Duodenal mucosa (tissue), 2 donors: ENCODE measurements at regions not wholly inside any gene's neighbourhood (a gene's known extent, or its start where the extent isn't known, plus 50 kb on each side); places are given as distances from the start of the nearest gene placed in this dataset.

Experiments
- H3K27ac ChIP-seq: one replicate; pipeline ENCODE4 v1.7.0; 2013; ENCODE audit warnings: low read depth, low read length
- H3K27me3 ChIP-seq, 2 donors: one replicate each; pipeline ENCODE4 v1.7.0; 2013; ENCODE audit warnings: low read length in 2 of 2, control low read depth in 1 of 2; ENCODE audit not compliant: insufficient read depth in 2 of 2, control insufficient read depth in 1 of 2
- H3K36me3 ChIP-seq, 2 donors: one replicate each; pipeline ENCODE4 v1.7.0; 2013; ENCODE audit warnings: low read length in 2 of 2, control low read depth in 1 of 2; ENCODE audit not compliant: insufficient read depth in 2 of 2, control insufficient read depth in 1 of 2
- H3K4me1 ChIP-seq, 2 donors: one replicate each; pipeline ENCODE4 v1.7.0; 2013; ENCODE audit warnings: low read length in 2 of 2, control low read depth in 1 of 2; ENCODE audit not compliant: insufficient read depth in 2 of 2, control insufficient read depth in 1 of 2
- H3K4me3 ChIP-seq, 2 donors: one replicate each; pipeline ENCODE4 v1.7.0; 2013; ENCODE audit warnings: low read length in 2 of 2, low read depth in 1 of 2
- H3K9ac ChIP-seq, 2 donors: one replicate each; pipeline ENCODE4 v1.7.0; 2013; ENCODE audit warnings: low read length in 2 of 2, low read depth in 1 of 2
- H3K9me3 ChIP-seq, 2 donors: one replicate each; pipeline ENCODE4 v1.7.0; 2013; ENCODE audit warnings: low read length in 2 of 2, control low read depth in 1 of 2; ENCODE audit not compliant: control insufficient read depth in 1 of 2

- Histone ChIP-seq H3K9ac (no peak overlapping the region), H3K4me3 (no peak overlapping the region), H3K4me1 (no peaks in the 10 kb centered on the region), H3K27ac (no peak overlapping the region), H3K9me3 (peaks cover 5 to 9% of the 10 kb centered on the region in 2 donors), H3K36me3 (no peaks in the 10 kb centered on the region), H3K27me3 (no peaks in the 10 kb centered on the region)
Observed at GRCh38 chr7:4550117-4550516, 132.0 kb upstream of the FOXK1 start.

- Histone ChIP-seq H3K9me3 (peaks cover 5 to 9% of the 10 kb centered on the region in 2 donors), H3K9ac (no peak overlapping the region), H3K27ac (no peak overlapping the region), H3K4me3 (no peak overlapping the region), H3K4me1 (no peaks in the 10 kb centered on the region), H3K27me3 (no peaks in the 10 kb centered on the region), H3K36me3 (no peaks in the 10 kb centered on the region)
Observed at GRCh38 chr7:4552985-4553384, 129.1 kb upstream of the FOXK1 start.

DNA sequence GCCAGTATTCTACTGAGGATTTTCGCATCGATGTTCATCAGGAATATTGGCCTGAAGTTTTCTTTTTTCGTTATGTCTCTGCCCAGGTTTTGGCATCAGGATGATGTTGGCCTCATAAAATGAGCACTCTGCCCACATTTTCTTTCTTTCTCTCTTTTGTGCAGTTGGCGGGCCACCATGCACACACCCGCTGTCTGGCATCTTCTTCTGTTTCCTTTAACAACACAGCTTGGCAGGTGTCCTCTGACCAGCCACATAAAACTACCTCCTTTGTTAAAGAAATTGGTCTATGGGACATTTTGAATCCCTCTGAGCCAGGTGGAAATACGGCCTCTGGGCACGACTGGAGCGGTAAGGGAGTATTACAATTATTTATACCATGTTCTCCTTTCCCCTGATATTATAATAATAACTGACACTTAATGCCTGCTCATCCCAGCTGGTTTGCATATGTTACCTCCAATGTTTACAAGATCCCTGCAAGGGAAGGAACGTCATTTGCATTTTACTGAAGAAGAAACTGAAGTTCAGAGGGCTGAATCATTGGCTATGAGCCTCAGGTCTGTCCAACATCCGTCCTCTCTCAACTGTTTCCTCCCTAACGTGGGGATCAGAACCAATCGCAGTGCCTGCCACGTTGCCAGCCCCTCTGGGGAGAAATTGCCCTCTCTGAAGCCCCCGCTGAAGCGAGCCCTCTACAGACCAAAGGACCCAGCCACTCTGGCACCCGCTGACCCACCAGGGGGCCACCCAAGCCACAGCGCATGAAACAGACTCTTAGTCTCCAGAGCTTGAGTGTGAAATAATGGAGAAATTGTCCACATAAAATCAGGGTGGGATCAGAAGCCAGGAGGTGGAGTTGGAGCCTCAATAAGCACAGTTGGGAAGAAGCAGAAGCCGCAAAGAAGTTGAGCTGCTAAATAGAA is 125.0 kb upstream of the FOXK1 start:
- Histone ChIP-seq H3K9me3 (peaks cover 5 to 8% of the 10 kb centered on the region in 2 donors), H3K27ac (no peak overlapping the region), H3K36me3 (no peaks in the 10 kb centered on the region), H3K27me3 (no peaks in the 10 kb centered on the region), H3K4me3 (no peak overlapping the region), H3K9ac (no peak overlapping the region), H3K4me1 (no peaks in the 10 kb centered on the region)

DNA sequence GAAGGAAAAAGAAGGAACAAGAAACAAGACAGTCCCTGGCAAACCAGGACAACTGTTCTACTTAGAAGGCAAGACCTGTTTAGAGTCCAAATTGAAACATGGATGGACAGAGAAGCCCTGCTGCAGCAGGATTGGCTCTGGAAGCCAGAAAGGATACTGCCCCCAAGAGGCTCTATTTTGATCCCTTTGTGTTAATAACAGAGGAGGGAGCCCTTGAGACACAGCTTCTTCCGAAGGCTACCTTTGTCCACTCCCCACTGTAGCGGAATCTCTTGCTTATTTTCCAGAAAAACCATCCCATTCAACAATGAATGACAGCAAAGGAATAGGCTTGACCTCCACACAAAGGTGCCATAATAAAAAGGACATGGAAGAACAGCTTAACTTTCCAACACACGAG is 120.3 kb upstream of the FOXK1 start:
- H3K4me1 ChIP-seq = no peaks in the 10 kb centered on the region

DNA sequence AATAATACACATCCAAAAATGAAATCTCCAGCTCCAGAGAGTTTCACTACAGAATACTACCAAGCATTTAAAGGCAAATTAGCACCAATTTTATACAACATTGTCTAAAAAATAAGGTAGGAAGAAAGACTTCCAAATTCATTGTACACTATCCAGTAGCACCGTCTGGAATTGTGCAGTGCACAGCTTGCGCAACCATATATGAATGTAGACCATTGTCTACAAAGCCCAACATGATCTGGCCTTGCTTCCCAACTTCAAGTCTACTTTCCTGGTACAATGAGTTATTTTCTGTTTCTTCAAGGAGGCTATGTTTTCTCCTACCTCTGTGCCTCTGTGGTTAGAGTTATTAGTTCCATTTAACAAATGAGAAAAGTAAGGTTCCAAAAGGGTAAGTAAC is 115.4 kb upstream of the FOXK1 start:
- Histone ChIP-seq H3K36me3 (no peaks in the 10 kb centered on the region), H3K4me3 (no peak overlapping the region), H3K9me3 (peaks cover 0 to 2% of the 10 kb centered on the region in 2 donors)

More for the DNA sequence above, 120.3 kb upstream of the FOXK1 start:
- Histone ChIP-seq H3K27ac (no peak overlapping the region), H3K9me3 (peaks cover 0 to 2% of the 10 kb centered on the region in 2 donors), H3K4me3 (no peak overlapping the region), H3K27me3 (no peaks in the 10 kb centered on the region), H3K9ac (no peak overlapping the region), H3K36me3 (no peaks in the 10 kb centered on the region)

GRCh38 chr7:4574851-4575250 is 107.2 kb upstream of the FOXK1 start:
- H3K9ac ChIP-seq = no peak overlapping the region
- no peak overlapping the region for H3K4me3 ChIP-seq
- H3K4me1 ChIP-seq = no peaks in the 10 kb centered on the region
- no peak overlapping the region for H3K27ac ChIP-seq
- H3K27me3 ChIP-seq = no peaks in the 10 kb centered on the region
- no peaks in the 10 kb centered on the region for H3K36me3 ChIP-seq
- peaks cover 0 to 5% of the 10 kb centered on the region in 2 donors for H3K9me3 ChIP-seq

More for the DNA sequence above, 115.4 kb upstream of the FOXK1 start:
- Histone ChIP-seq H3K9ac (no peak overlapping the region), H3K27me3 (no peaks in the 10 kb centered on the region), H3K4me1 (no peaks in the 10 kb centered on the region), H3K27ac (no peak overlapping the region)

- Histone ChIP-seq H3K27ac (no peak overlapping the region), H3K27me3 (no peaks in the 10 kb centered on the region), H3K4me3 (no peak overlapping the region), H3K36me3 (no peaks in the 10 kb centered on the region), H3K9me3 (peaks cover 0 to 5% of the 10 kb centered on the region in 2 donors), H3K9ac (no peak overlapping the region), H3K4me1 (no peaks in the 10 kb centered on the region)
Observed at GRCh38 chr7:4575254-4575653, 106.8 kb upstream of the FOXK1 start.

GRCh38 chr7:4602905-4603842 is 78.9 kb upstream of the FOXK1 start:
- H3K4me3 ChIP-seq = no peak overlapping the region
- no peaks in the 10 kb centered on the region for H3K4me1 ChIP-seq
- no peaks in the 10 kb centered on the region for H3K9me3 ChIP-seq
- H3K36me3 ChIP-seq = no peaks in the 10 kb centered on the region
- H3K9ac ChIP-seq = no peak overlapping the region
- no peak overlapping the region for H3K27ac ChIP-seq
- H3K27me3 ChIP-seq = no peaks in the 10 kb centered on the region

- Histone ChIP-seq H3K27me3 (no peaks in the 10 kb centered on the region), H3K4me1 (no peaks in the 10 kb centered on the region), H3K27ac (no peak overlapping the region), H3K9ac (no peak overlapping the region), H3K4me3 (no peak overlapping the region), H3K9me3 (no peaks in the 10 kb centered on the region), H3K36me3 (no peaks in the 10 kb centered on the region)
Observed at GRCh38 chr7:4603843-4604231, 78.3 kb upstream of the FOXK1 start.

DNA sequence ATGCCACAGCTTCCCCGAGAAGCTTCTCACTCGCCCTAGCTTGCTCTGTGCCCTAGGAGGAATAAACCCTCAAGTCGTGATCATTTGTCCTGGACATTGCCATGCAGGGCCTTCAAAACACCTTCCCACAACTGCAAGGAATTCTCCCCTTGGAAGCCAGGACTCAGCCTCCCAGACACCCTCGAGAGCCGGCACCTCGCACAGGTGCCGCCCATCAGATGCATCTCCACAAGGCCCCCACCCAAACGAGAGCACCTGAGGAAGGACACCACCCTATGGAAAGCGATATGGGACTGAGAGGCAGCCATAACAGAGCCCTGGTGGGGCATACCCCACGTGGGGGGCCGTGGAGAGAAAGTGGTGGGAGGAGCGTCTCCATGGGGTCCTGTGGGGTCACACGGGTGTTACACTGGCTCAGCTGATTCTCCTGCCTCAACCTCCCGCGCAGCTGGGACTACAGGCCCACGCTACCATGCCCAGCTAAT is 77.6 kb upstream of the FOXK1 start:
- Histone ChIP-seq H3K9me3 (no peaks in the 10 kb centered on the region), H3K9ac (no peak overlapping the region), H3K27ac (no peak overlapping the region), H3K36me3 (no peaks in the 10 kb centered on the region), H3K27me3 (no peaks in the 10 kb centered on the region), H3K4me3 (no peak overlapping the region), H3K4me1 (no peaks in the 10 kb centered on the region)
